ENCODE measurements at regions not wholly inside any gene's neighbourhood (a gene's known extent, or its start where the extent isn't known, plus 50 kb on each side); places are given as distances from the start of the nearest gene placed in this dataset.

- Histone ChIP-seq H2BK15ac (ENCODE audit: low read length) (no peak overlapping the region), H3K18ac (ENCODE audit: extremely low read depth, low read length) (no peak overlapping the region), H3K27ac (ENCODE audit: low read depth, low read length) (no peak overlapping the region), H2BK5ac (ENCODE audit: low read depth, low read length) (no peak overlapping the region), H3K9ac (replicated peaks in 1 of 4; ENCODE audit: extremely low read depth in 1 of 4, low read depth in 3 of 4, low read length in 3 of 4) (no peak overlapping the region), H3K79me2 (ENCODE audit: control insufficient read depth in 1 of 2, insufficient read depth in 2 of 2, low read length in 2 of 2) (no peaks in the 10 kb centered on the region), H3K4ac (replicated peaks; ENCODE audit: insufficient read length, low read depth, low read length) (no peak overlapping the region), H3K4me1 (replicated peaks in 1 of 4; ENCODE audit: control insufficient read depth in 3 of 4, insufficient read depth in 4 of 4, low read length in 3 of 4) (no peaks in the 10 kb centered on the region), H3K23me2 (ENCODE audit: low read depth, low read length) (no peaks in the 10 kb centered on the region), H4K5ac (ENCODE audit: insufficient read length, low read depth, low read length) (no peak overlapping the region), H4K20me1 (replicated peaks in 1 of 2; ENCODE audit: control insufficient read depth in 1 of 2, insufficient read depth in 2 of 2, low read length in 2 of 2) (no peaks in the 10 kb centered on the region), H3K36me3 (ENCODE audit: control insufficient read depth in 2 of 4, insufficient read depth in 4 of 4, low read length in 3 of 4) (no peaks in the 10 kb centered on the region), H3K27me3 (replicated peaks in 1 of 4; ENCODE audit: control insufficient read depth in 3 of 4, extremely low read depth in 1 of 4, insufficient read depth in 3 of 4, low read length in 3 of 4) (no peaks in the 10 kb centered on the region), H4K8ac (ENCODE audit: extremely low read depth, insufficient read depth, low read length) (no peak overlapping the region), H2AK5ac (ENCODE audit: low read depth, low read length) (no peak overlapping the region), H3K56ac (replicated peaks; ENCODE audit: insufficient read length, low read depth, low read length) (no peak overlapping the region), H2AFZ (ENCODE audit: low read length) (no peak overlapping the region), H2BK120ac (replicated peaks; ENCODE audit: low read depth, low read length) (no peak overlapping the region), H3K14ac (ENCODE audit: insufficient read length) (no peak overlapping the region), H4K91ac (replicated peaks; ENCODE audit: insufficient read length, low read length) (no peak overlapping the region), H3K79me1 (ENCODE audit: low read depth, low read length) (no peaks in the 10 kb centered on the region; the same call in 1 of the 2 replicates), H3K4me3 (ENCODE audit: extremely low read depth in 1 of 4, insufficient read depth in 2 of 4, low read depth in 3 of 4, low read length in 4 of 4) (no peak overlapping the region), H3K9me3 (ENCODE audit: insufficient read depth in 2 of 2, low read depth in 1 of 2, low read length in 1 of 2) (no peaks in the 10 kb centered on the region), H3K23ac (ENCODE audit: insufficient read length) (no peak overlapping the region), H3K4me2 (ENCODE audit: insufficient read depth in 1 of 2, low read depth in 2 of 2, low read length in 2 of 2) (no peak overlapping the region), H2BK20ac (ENCODE audit: low read length) (no peak overlapping the region), H2BK12ac (ENCODE audit: low read depth, low read length) (no peak overlapping the region)
- no peak for FAIRE-seq
- no peak for DNase-seq (ENCODE audit: low read depth in 1 of 2, low spot score in 2 of 2)
- WGBS, 2 experiments (ENCODE audit: extremely low coverage in 1 of 2, insufficient coverage in 1 of 2, insufficient read length in 1 of 2, insufficient replicate concordance in 2 of 2, low coverage in 1 of 2, low lambda C conversion rate in 2 of 2, missing lambda C conversion rate in 1 of 2) = 82% methylated on average over 8 of the region's 8 CpGs; no CpG with 5 or more reads in 1 of the 2 experiments
- ChIA-PET CTCF (ENCODE audit: partially characterized antibody) (interaction anchor here (0.5 kb wide), 1 partner anchor 183 kb away, joined by 3 read pairs; no protein-coding TSS in a partner anchor), POLR2A (ENCODE audit: partially characterized antibody) (no interaction called here)
- TF ChIP-seq ATF2 (IDR thresholded peaks at IDR 0.05; ENCODE audit: low read length) (no peak), RBBP5 (IDR thresholded peaks at IDR 0.05; ENCODE audit: borderline replicate concordance, low read depth, low read length) (no peak), ZNF274 (IDR thresholded peaks at IDR 0.05; ENCODE audit: borderline replicate concordance, extremely low read depth, low read length) (no peak), SP4 (IDR thresholded peaks at IDR 0.05; ENCODE audit: low read length) (no peak), CREB1 (IDR thresholded peaks at IDR 0.05) (no peak), ASH2L (IDR thresholded peaks at IDR 0.05; ENCODE audit: low read length) (no peak), POLR2A (IDR thresholded peaks at IDR 0.05; ENCODE audit: control extremely low read depth in 1 of 2, low read depth in 2 of 2, low read length in 2 of 2) (no peak), EZH2 (IDR thresholded peaks at IDR 0.05; ENCODE audit: low read depth, low read length, severe bottlenecking) (no peak), CTCF (IDR thresholded peaks at IDR 0.05; ENCODE audit: control extremely low read depth in 1 of 3, insufficient read depth in 1 of 3, low read depth in 1 of 3, low read length in 3 of 3) (no peak), BRCA1 (IDR thresholded peaks at IDR 0.05; ENCODE audit: low read depth, low read length) (no peak), SIN3A (conservative IDR thresholded peaks at IDR 0.05 in 1 of 2, IDR thresholded peaks at IDR 0.05 in 1 of 2; ENCODE audit: low read depth in 1 of 2, low read length in 2 of 2) (no peak)
Observed at GRCh38 chr5:2660315-2660714, 91.2 kb downstream of the IRX2 start.

All from H1 (cell line).